C4-2B (cell line): ENCODE measurements at regions not wholly inside any gene's neighbourhood (a gene's known extent, or its start where the extent isn't known, plus 50 kb on each side); places are given as distances from the start of the nearest gene placed in this dataset.

ENCODE experiments used
- ZFX ChIP-seq: fragments of 450-650 bp; IDR thresholded peaks from 2 replicates; pipeline ENCODE4 v1.6.1; 2017
- TF ChIP-seq, protein P1 (sequence below): fragments of 450-650 bp; conservative IDR thresholded peaks from 2 replicates; pipeline ENCODE4 v1.5.1; 2017; ENCODE audit warnings: mild to moderate bottlenecking

DNA sequence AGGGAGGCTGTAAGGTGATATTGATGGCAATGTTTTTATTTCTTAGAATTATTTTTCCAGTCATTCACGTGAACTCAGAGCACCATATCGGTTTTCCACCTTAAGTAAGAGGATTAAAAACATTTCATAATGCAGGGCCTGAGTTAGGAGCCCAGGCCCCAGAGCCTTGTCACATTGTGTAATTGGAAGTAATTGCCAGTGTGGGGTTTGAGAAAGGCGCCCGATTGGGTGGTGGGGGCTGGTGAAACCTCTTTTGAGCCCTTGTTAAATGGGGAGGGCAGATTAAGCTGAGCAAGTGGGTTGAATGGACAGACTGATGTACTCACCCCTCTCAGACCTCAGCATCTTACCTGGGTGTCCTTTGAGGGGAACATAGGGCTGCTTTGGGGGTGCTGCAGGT lies 116.7 kb upstream of the PITX1 start:
- TF ChIP-seq, protein P1, sequence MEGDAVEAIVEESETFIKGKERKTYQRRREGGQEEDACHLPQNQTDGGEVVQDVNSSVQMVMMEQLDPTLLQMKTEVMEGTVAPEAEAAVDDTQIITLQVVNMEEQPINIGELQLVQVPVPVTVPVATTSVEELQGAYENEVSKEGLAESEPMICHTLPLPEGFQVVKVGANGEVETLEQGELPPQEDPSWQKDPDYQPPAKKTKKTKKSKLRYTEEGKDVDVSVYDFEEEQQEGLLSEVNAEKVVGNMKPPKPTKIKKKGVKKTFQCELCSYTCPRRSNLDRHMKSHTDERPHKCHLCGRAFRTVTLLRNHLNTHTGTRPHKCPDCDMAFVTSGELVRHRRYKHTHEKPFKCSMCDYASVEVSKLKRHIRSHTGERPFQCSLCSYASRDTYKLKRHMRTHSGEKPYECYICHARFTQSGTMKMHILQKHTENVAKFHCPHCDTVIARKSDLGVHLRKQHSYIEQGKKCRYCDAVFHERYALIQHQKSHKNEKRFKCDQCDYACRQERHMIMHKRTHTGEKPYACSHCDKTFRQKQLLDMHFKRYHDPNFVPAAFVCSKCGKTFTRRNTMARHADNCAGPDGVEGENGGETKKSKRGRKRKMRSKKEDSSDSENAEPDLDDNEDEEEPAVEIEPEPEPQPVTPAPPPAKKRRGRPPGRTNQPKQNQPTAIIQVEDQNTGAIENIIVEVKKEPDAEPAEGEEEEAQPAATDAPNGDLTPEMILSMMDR, result no peak
- no peak for TF ChIP-seq ZFX
